NCI-H2081 (cell line): ENCODE measurements at regions not wholly inside any gene's neighbourhood (a gene's known extent, or its start where the extent isn't known, plus 50 kb on each side); places are given as distances from the start of the nearest gene placed in this dataset.
"Not testable (repeated sequence)": the region's sequence is repeated elsewhere in the genome, so short reads cannot be mapped to it uniquely, and the experiment has no call there.

ENCODE experiments used
- DNase-seq, 2 experiments: peaks; one replicate each; lab custom pipeline; 2025; lab: John Stamatoyannopoulos, UW

- DNase-seq, result not testable (repeated sequence)
Measured at GRCh38 chr9:85792057-85792456, 50.3 kb upstream of the AGTPBP1 start.

GRCh38 chr9:85802978-85803695 is 61.4 kb upstream of the AGTPBP1 start:
- DNase-seq, result not testable (repeated sequence)

- DNase-seq, result not testable (repeated sequence)
Measured at GRCh38 chr9:85804847-85805133, 63.0 kb upstream of the AGTPBP1 start.

- peak; percentile 75 to 76 for DNase-seq
Measured at GRCh38 chr9:85805134-85806005, 63.6 kb upstream of the AGTPBP1 start.

- DNase-seq, result not testable (repeated sequence)
Measured at GRCh38 chr9:85808329-85808728, 66.6 kb upstream of the AGTPBP1 start.

- DNase-seq, result not testable (repeated sequence)
Measured at GRCh38 chr9:85813388-85813787, 71.6 kb upstream of the AGTPBP1 start.

- not testable (repeated sequence) for DNase-seq
Measured at GRCh38 chr9:85814800-85815199, 73.0 kb upstream of the AGTPBP1 start.

- DNase-seq, result peak in 1 of 2 experiments; percentile 29
Measured at GRCh38 chr9:85818971-85819370, 77.2 kb upstream of the AGTPBP1 start.

- not testable (repeated sequence) for DNase-seq
Measured at GRCh38 chr9:85820598-85820997, 78.8 kb upstream of the AGTPBP1 start.

GRCh38 chr9:85824949-85825348 is 83.2 kb upstream of the AGTPBP1 start:
- not testable (repeated sequence) for DNase-seq

- not testable (repeated sequence) for DNase-seq
Measured at GRCh38 chr9:85834591-85834990, 92.8 kb upstream of the AGTPBP1 start.

- DNase-seq, result not testable (repeated sequence)
Measured at GRCh38 chr9:85843949-85844348, 97.0 kb upstream of the NAA35 start.

GRCh38 chr9:85847782-85848181 is 93.2 kb upstream of the NAA35 start:
- DNase-seq, result not testable (repeated sequence)

GRCh38 chr9:85858056-85858750 is 82.7 kb upstream of the NAA35 start:
- no peak for DNase-seq

GRCh38 chr9:85859765-85860164 is 81.2 kb upstream of the NAA35 start:
- peak in 1 of 2 experiments; percentile 10 for DNase-seq

GRCh38 chr9:85861882-85862281 is 79.1 kb upstream of the NAA35 start:
- not testable (repeated sequence) for DNase-seq

- no peak for DNase-seq
Measured at GRCh38 chr9:85863875-85864274, 77.1 kb upstream of the NAA35 start.

- DNase-seq, result peak in 1 of 2 experiments; percentile 2
Measured at GRCh38 chr9:85871008-85871407, 69.9 kb upstream of the NAA35 start.

GRCh38 chr9:85871683-85872082 is 69.3 kb upstream of the NAA35 start:
- not testable (repeated sequence) for DNase-seq

- DNase-seq, result no peak
Measured at GRCh38 chr9:85872463-85872862, 68.5 kb upstream of the NAA35 start.

- no peak for DNase-seq
Measured at GRCh38 chr9:85876628-85877027, 64.3 kb upstream of the NAA35 start.

- not testable (repeated sequence) for DNase-seq
Measured at GRCh38 chr9:85878872-85879597, 61.9 kb upstream of the NAA35 start.
